Fibroblast of lung (primary cell): ENCODE measurements at regions not wholly inside any gene's neighbourhood (a gene's known extent, or its start where the extent isn't known, plus 50 kb on each side); places are given as distances from the start of the nearest gene placed in this dataset.

Source experiments
- DNase-seq, 2 donors: peaks; one replicate each; pipeline versions ENCODE4 v3.0.0 to v3.0.0-alpha.2; 2010; ENCODE audit warnings: low read depth in 2 of 2
- H2AFZ ChIP-seq: 2 replicates; pipeline ENCODE4 v1.5.1; 2012; ENCODE audit warnings: low read length, control low read depth, inconsistent platforms
- H3K27ac ChIP-seq: 2 replicates; pipeline ENCODE4 v1.5.1; 2011; ENCODE audit warnings: low read length, control low read depth; ENCODE audit not compliant: insufficient read depth
- H3K27me3 ChIP-seq: 2 replicates; pipeline ENCODE4 v1.5.1; 2011; ENCODE audit warnings: mild to moderate bottlenecking, low read length; ENCODE audit not compliant: control insufficient read depth, insufficient read depth
- H3K36me3 ChIP-seq: 2 replicates; pipeline ENCODE4 v1.5.1; 2011; ENCODE audit warnings: low read length; ENCODE audit not compliant: control insufficient read depth, insufficient read depth
- H3K4me1 ChIP-seq: 2 replicates; pipeline ENCODE4 v1.5.1; 2011; ENCODE audit warnings: low read length; ENCODE audit not compliant: control insufficient read depth, insufficient read depth; ENCODE audit errors: extremely low read depth
- H3K4me2 ChIP-seq: 2 replicates; pipeline ENCODE4 v1.5.1; 2011; ENCODE audit warnings: low read length, control low read depth; ENCODE audit not compliant: insufficient read depth; ENCODE audit errors: extremely low read depth
- H3K4me3 ChIP-seq, 4 experiments: fragments of 200-600 bp in 1 of 4; sonication (generic) in 1 of 4; replicated peaks in 1 of 4; 2 replicates each; pipeline ENCODE4 v1.5.1; 2011 to 2016; ENCODE audit warnings: low read length in 4 of 4, low read depth in 3 of 4, mild to moderate bottlenecking in 3 of 4, control low read depth in 2 of 4, inconsistent platforms in 1 of 4, mixed read lengths in 1 of 4; ENCODE audit not compliant: insufficient read depth in 1 of 4; ENCODE audit errors: control extremely low read depth in 1 of 4
- H3K79me2 ChIP-seq: 2 replicates; pipeline ENCODE4 v1.5.1; 2012; ENCODE audit warnings: mild to moderate bottlenecking, low read length, inconsistent platforms; ENCODE audit not compliant: control insufficient read depth, insufficient read depth
- H3K9ac ChIP-seq: 2 replicates; pipeline ENCODE4 v1.5.1; 2011; ENCODE audit warnings: mild to moderate bottlenecking, low read length, control low read depth; ENCODE audit not compliant: insufficient read depth
- H3K9me3 ChIP-seq: 2 replicates; pipeline ENCODE4 v1.5.1; 2012; ENCODE audit warnings: low read depth, low read length; ENCODE audit not compliant: control insufficient read depth, insufficient read depth
- H4K20me1 ChIP-seq: 2 replicates; pipeline ENCODE4 v1.5.1; 2011; ENCODE audit warnings: low read length; ENCODE audit not compliant: control insufficient read depth, insufficient read depth; ENCODE audit errors: extremely low read depth
- CTCF ChIP-seq, 2 donors: IDR thresholded peaks in 1 of 2; conservative IDR thresholded peaks in 1 of 2; 1 replicate in 1 of 2; 2 replicates in 1 of 2; pipeline ENCODE4 v1.5.1; 2011 to 2012; ENCODE audit warnings: low read length in 2 of 2, control low read depth in 1 of 2, inconsistent platforms in 1 of 2, low read depth in 1 of 2, mild to moderate bottlenecking in 1 of 2
- EZH2 ChIP-seq: IDR thresholded peaks from 2 replicates; pipeline ENCODE4 v1.5.1; 2012; ENCODE audit warnings: low read length, control low read depth, mild to moderate bottlenecking; ENCODE audit errors: missing control alignments

GRCh38 chr15:93146196-93146595, 57.2 kb upstream of the RGMA start:
- H3K27me3 ChIP-seq, result no peaks in the 10 kb centered on the region
- no peak overlapping the region for H3K4me3 ChIP-seq
- no peaks in the 10 kb centered on the region for H3K9me3 ChIP-seq
- no peak for DNase-seq
- TF ChIP-seq EZH2 (no peak), CTCF (conservative IDR thresholded peaks at IDR 0.05 in 1 of 2, IDR thresholded peaks at IDR 0.05 in 1 of 2; ENCODE audit: low read depth in 1 of 2, low read length in 2 of 2) (no peak)
- no peaks in the 10 kb centered on the region for H3K79me2 ChIP-seq
- H3K27ac ChIP-seq, result no peak overlapping the region
- H3K36me3 ChIP-seq, result no peaks in the 10 kb centered on the region
- no peak overlapping the region for H3K4me2 ChIP-seq
- H4K20me1 ChIP-seq, result no peaks in the 10 kb centered on the region
- no peak overlapping the region for H3K9ac ChIP-seq
- H2AFZ ChIP-seq, result no peak overlapping the region
- H3K4me1 ChIP-seq, result no peaks in the 10 kb centered on the region

- Histone ChIP-seq H3K79me2 (no peaks in the 10 kb centered on the region), H3K9ac (no peak overlapping the region), H3K4me1 (no peaks in the 10 kb centered on the region), H3K4me2 (no peak overlapping the region), H3K27me3 (no peaks in the 10 kb centered on the region), H3K36me3 (no peaks in the 10 kb centered on the region), H3K9me3 (no peaks in the 10 kb centered on the region), H2AFZ (no peak overlapping the region), H4K20me1 (no peaks in the 10 kb centered on the region), H3K4me3 (no peak overlapping the region), H3K27ac (no peak overlapping the region)
- TF ChIP-seq CTCF (conservative IDR thresholded peaks at IDR 0.05 in 1 of 2, IDR thresholded peaks at IDR 0.05 in 1 of 2; ENCODE audit: low read depth in 1 of 2, low read length in 2 of 2) (no peak), EZH2 (no peak)
- no peak for DNase-seq
These were observed 55.6 kb upstream of the RGMA start for GRCh38 chr15:93144463-93145236.

- Histone ChIP-seq H3K27me3 (no peaks in the 10 kb centered on the region), H3K9ac (no peak overlapping the region), H2AFZ (no peak overlapping the region), H3K4me2 (no peak overlapping the region), H3K4me3 (no peak overlapping the region), H3K9me3 (no peaks in the 10 kb centered on the region), H3K4me1 (no peaks in the 10 kb centered on the region), H3K27ac (no peak overlapping the region), H3K79me2 (no peaks in the 10 kb centered on the region), H4K20me1 (no peaks in the 10 kb centered on the region), H3K36me3 (no peaks in the 10 kb centered on the region)
- DNase-seq, result no peak
- TF ChIP-seq CTCF (conservative IDR thresholded peaks at IDR 0.05 in 1 of 2, IDR thresholded peaks at IDR 0.05 in 1 of 2; ENCODE audit: low read depth in 1 of 2, low read length in 2 of 2) (no peak), EZH2 (no peak)
These were observed 54.2 kb upstream of the RGMA start for GRCh38 chr15:93143186-93143585.
